ENCODE measurements at regions not wholly inside any gene's neighbourhood (a gene's known extent, or its start where the extent isn't known, plus 50 kb on each side); places are given as distances from the start of the nearest gene placed in this dataset.

DNA sequence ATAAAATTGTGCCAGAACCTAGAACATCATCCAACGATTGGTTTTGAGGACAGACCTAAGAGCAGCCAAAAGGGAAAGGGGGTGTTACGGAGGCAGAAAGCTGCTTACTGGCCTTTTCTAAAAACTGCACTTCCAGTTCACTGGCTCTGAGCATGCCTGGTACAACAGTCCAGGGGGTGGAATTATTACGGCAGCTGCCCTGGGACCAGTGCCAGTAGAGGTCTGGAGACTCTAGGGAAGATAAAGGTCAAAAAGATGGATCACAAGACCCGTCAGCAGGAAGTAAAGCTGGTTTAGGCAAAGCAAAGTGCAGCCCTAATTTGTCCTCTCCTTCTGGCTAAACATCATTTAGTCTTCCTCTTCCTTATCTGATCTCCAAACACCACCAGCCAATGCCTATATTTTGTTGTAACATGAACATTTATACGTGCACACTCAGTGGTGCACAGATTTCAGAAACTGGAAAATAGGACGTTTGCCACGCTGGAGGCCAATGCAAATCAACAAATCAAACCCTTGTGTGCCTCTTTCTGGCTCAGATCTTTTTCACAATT, 216.4 kb upstream of the DPP6 start:
- TF ChIP-seq ZNF274 (IDR thresholded peaks at IDR 0.05; ENCODE audit: low read depth, low read length) (no peak), SUZ12 (IDR thresholded peaks at IDR 0.05; ENCODE audit: extremely low read depth, insufficient read depth, insufficient read length) (no peak)

Measured in NT2/D1 (cell line).